Lung (tissue), 11 donors: ENCODE measurements at regions not wholly inside any gene's neighbourhood (a gene's known extent, or its start where the extent isn't known, plus 50 kb on each side); places are given as distances from the start of the nearest gene placed in this dataset.

Experiments
- ATAC-seq: fragments of 200-7000 bp; cut with Tn5 transposase; one replicate; pipeline ENCODE4 v1.9.1; 2020; ENCODE audit warnings: moderate number of reproducible peaks; ENCODE audit not compliant: insufficient read depth, low FRiP score
- DNase-seq, 3 donors: peaks; one replicate each; pipeline ENCODE4 v3.0.0-alpha.2; 2013 to 2017
- H3K27ac ChIP-seq, 2 donors: one replicate each; pipeline ENCODE4 v1.5.1; 2013; ENCODE audit warnings: mild to moderate bottlenecking in 2 of 2, moderate library complexity in 2 of 2, control low read depth in 1 of 2, inconsistent platforms in 1 of 2, low read depth in 1 of 2, low read length in 1 of 2
- H3K27me3 ChIP-seq, 3 donors: one replicate each; pipeline ENCODE4 v1.5.1; 2013; ENCODE audit warnings: low read length in 2 of 3; ENCODE audit not compliant: control insufficient read depth in 3 of 3, insufficient read depth in 3 of 3
- H3K36me3 ChIP-seq, 4 donors: one replicate each; pipeline ENCODE4 v1.5.1; 2013; ENCODE audit warnings: low read length in 4 of 4, mild to moderate bottlenecking in 1 of 4, moderate library complexity in 1 of 4; ENCODE audit not compliant: control insufficient read depth in 4 of 4, insufficient read depth in 4 of 4
- H3K4me1 ChIP-seq, 5 donors: one replicate each; pipeline ENCODE4 v1.5.1; 2013; ENCODE audit warnings: low read length in 5 of 5, mild to moderate bottlenecking in 2 of 5, moderate library complexity in 1 of 5; ENCODE audit not compliant: control insufficient read depth in 5 of 5, insufficient read depth in 5 of 5
- H3K4me3 ChIP-seq: one replicate; pipeline ENCODE4 v1.5.1; 2013; ENCODE audit warnings: mild to moderate bottlenecking, control low read depth, moderate library complexity
- H3K9ac ChIP-seq, 2 donors: one replicate each; pipeline ENCODE4 v1.5.1; 2013; ENCODE audit warnings: low read length in 2 of 2, control low read depth in 1 of 2; ENCODE audit not compliant: insufficient read depth in 1 of 2
- H3K9me3 ChIP-seq, 4 donors: one replicate each; pipeline ENCODE4 v1.5.1; 2013; ENCODE audit warnings: low read length in 3 of 4, mild to moderate bottlenecking in 1 of 4, moderate library complexity in 1 of 4; ENCODE audit not compliant: control insufficient read depth in 4 of 4, insufficient read depth in 3 of 4
- CTCF ChIP-seq: IDR thresholded peaks from 2 replicates; pipeline ENCODE4 v1.5.1; 2012; ENCODE audit warnings: mild to moderate bottlenecking; ENCODE audit errors: control extremely low read depth, extremely low read depth
- WGBS, 2 donors: extraction: QIAGEN DNeasy Blood & Tissue Kit; methylation state at CpG; one replicate each; pipeline ENCODE4 v1.1.7; 2013; 5-methylcytosine and 5-hydroxymethylcytosine counted together
- donor health status: control.
- donor health status: control.
- donor health status: Bipolar disorder and iron deficiency.
- donor health status: healthy.
- donor health status: DM: yes; HTN: yes; CAD: no.

DNA sequence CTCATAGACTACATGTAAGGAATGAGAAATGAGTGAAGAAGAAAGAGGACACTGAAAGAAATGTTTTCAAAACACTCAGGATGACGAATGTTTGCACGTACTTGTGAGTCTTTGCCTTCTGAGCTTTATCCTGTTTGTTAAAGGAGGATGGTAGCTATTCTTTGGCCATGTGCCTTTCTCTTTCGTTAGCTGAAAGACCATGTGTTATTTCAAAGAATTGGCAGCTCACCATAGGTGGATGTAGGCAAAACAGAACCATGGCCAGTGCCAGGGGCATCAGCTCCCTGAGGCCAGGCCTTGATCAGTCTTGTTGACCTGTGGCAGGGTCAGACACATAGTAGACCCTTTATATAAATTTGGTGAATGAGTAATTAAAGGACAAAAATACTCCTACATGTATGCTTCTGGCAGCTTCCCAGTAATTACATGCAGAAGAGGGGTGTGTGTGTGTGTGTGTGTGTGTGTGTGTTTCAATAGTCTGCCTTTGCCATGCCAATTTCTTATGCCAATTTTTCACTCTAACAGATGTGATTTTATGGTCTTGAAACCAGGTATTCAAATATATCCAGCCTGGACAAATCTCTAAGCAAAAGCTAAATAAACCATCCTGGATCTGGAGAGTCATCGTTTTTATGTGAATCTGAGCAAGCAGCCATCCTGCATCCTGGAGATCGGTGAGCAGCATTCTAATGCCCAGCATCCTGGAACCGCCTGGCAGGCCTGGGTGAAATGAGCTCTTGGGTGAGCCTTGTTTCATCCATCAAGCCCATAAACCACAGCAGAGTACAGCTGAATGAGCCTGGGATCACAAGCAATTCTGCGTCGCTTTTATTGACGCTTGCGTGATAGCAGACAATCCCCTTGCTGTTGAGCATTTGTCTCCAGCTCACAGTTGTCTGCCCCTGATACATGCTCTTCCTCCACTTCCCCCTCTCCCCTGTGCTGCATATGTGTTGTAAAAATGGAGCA is 475.4 kb downstream of the MED10 start:
- no peak overlapping the region for H3K27ac ChIP-seq
- no peaks in the 10 kb centered on the region for H3K27me3 ChIP-seq
- TF ChIP-seq CTCF: no peak
- H3K4me1 ChIP-seq: no peaks in the 10 kb centered on the region
- H3K9me3 ChIP-seq: no peaks in the 10 kb centered on the region
- H3K36me3 ChIP-seq: no peaks in the 10 kb centered on the region
- no peak for DNase-seq
- WGBS, 2 donors: 83 to 87% methylated on average over 10 of the region's 10 CpGs
- no peak for ATAC-seq
- H3K4me3 ChIP-seq: no peak overlapping the region
- H3K9ac ChIP-seq: no peak overlapping the region

DNA sequence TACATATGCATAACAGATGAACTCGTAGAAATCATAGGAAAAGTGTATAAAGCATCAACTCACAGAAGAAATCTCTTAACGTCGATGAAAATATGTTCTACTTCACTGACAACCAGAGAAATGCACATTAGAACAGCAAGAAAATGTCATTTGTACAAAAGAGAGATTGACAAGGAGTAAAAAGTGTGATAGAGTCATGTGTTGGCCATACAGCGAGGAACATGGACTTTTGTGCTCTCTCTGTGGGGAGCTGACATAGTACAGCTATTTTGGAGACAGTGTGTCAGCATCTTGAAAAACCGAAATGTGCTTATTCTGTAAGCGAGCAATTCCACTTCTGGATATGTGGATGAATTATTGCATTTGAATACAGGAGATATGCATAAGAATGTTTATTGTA is 477.9 kb downstream of the ICE1 start:
- ATAC-seq: no peak

GRCh38 chr5:5899716-5900115 is 477.2 kb downstream of the ICE1 start:
- no peak for ATAC-seq
- no peak for DNase-seq
- H3K27me3 ChIP-seq: no peaks in the 10 kb centered on the region
- H3K9ac ChIP-seq: no peak overlapping the region
- no peaks in the 10 kb centered on the region for H3K4me1 ChIP-seq
- TF ChIP-seq CTCF: no peak
- H3K4me3 ChIP-seq: no peak overlapping the region
- H3K27ac ChIP-seq: no peak overlapping the region
- no peaks in the 10 kb centered on the region for H3K9me3 ChIP-seq
- 83 to 84% methylated on average over 3 of the region's 3 CpGs for WGBS, 2 donors
- H3K36me3 ChIP-seq: no peaks in the 10 kb centered on the region

More for the DNA sequence above, 477.9 kb downstream of the ICE1 start:
- Histone ChIP-seq H3K36me3 (no peaks in the 10 kb centered on the region), H3K4me3 (no peak overlapping the region), H3K4me1 (no peaks in the 10 kb centered on the region), H3K9ac (no peak overlapping the region), H3K27me3 (no peaks in the 10 kb centered on the region), H3K27ac (no peak overlapping the region), H3K9me3 (no peaks in the 10 kb centered on the region)
- DNase-seq: no peak
- WGBS, 2 donors: 87 to 91% methylated on average over 6 of the region's 6 CpGs
- TF ChIP-seq CTCF: no peak
